HCT116 (cell line): ENCODE measurements at regions not wholly inside any gene's neighbourhood (a gene's known extent, or its start where the extent isn't known, plus 50 kb on each side); places are given as distances from the start of the nearest gene placed in this dataset.

ENCODE experiments used
- ATAC-seq: fragments of 200-7000 bp; cut with Tn5 transposase; 2 replicates; pipeline ENCODE4 v1.9.1; 2020; ENCODE audit warnings: mild to moderate bottlenecking, moderate library complexity
- BruUV-seq: library from RNA; stranded (reverse); fragments of 400-500 nt; replicated peaks from 2 replicates; lab custom pipeline; 2021; lab: Mats Ljungman, UMichigan
- CTCF ChIA-PET: fragments of 300-600 bp; sonication (Branson Sonifier 250); formaldehyde crosslinking; loops from one replicate; lab custom pipeline; 2021; ENCODE audit warnings: antibody characterized with exemption; lab: Charles Lee
- POLR2A ChIA-PET: fragments of 300-600, 350-600 bp; sonication (Branson Sonifier 250); formaldehyde crosslinking; loops from one replicate; lab custom pipeline; 2021; ENCODE audit warnings: antibody characterized with exemption; lab: Charles Lee
- RAD21 ChIA-PET, 2 experiments: fragments of 300-600 bp; sonication (Branson Sonifier 250); formaldehyde crosslinking; loops; one replicate each; lab custom pipeline; 2023; ENCODE audit warnings: low total read pairs in 2 of 2; ENCODE audit not compliant: uncharacterized antibody in 2 of 2, unreplicated experiment in 2 of 2, low non-redundant PET in 1 of 2; lab: Charles Lee
- DNase-seq: peaks from one replicate; pipeline ENCODE4 v3.0.0-alpha.2; 2010; ENCODE audit warnings: low read depth, low spot score
- H2AFZ ChIP-seq: fragments of 200-600 bp; shearing (Covaris generic), sonication (generic); 2 replicates; pipeline ENCODE4 v1.6.1; 2017; ENCODE audit warnings: low read depth, mixed run types, mixed read lengths, antibody characterized with exemption, low read length; ENCODE audit not compliant: poor library complexity, severe bottlenecking
- H3K27ac ChIP-seq: 2 replicates; pipeline ENCODE4 v1.5.1; 2012; ENCODE audit warnings: low read depth, low read length
- H3K27me3 ChIP-seq: fragments of 200-600 bp; sonication (generic); 2 replicates; pipeline ENCODE4 v1.6.1; 2016; ENCODE audit warnings: mixed run types, low read length, mixed read lengths; ENCODE audit not compliant: insufficient read depth
- H3K36me3 ChIP-seq, 2 experiments: fragments of 200-500 bp in 1 of 2; fragments of 200-600 bp in 1 of 2; sonication (Bioruptor generic) in 1 of 2; sonication (generic) in 1 of 2; 2 replicates each; pipeline versions ENCODE4 v1.5.1 to v1.6.1; 2014 to 2016; ENCODE audit warnings: low read length in 2 of 2, inconsistent platforms in 1 of 2, mixed read lengths in 1 of 2, mixed run types in 1 of 2; ENCODE audit not compliant: insufficient read depth in 2 of 2, control insufficient read depth in 1 of 2
- H3K4me1 ChIP-seq, 2 experiments: fragments of 200-600 bp in 1 of 2; sonication (generic) in 1 of 2; 2 replicates each; pipeline versions ENCODE4 v1.5.1 to v1.6.1; 2012 to 2017; ENCODE audit warnings: low read length in 2 of 2, inconsistent platforms in 1 of 2, mild to moderate bottlenecking in 1 of 2, mixed read lengths in 1 of 2, mixed run types in 1 of 2, moderate library complexity in 1 of 2; ENCODE audit not compliant: insufficient read depth in 2 of 2, control insufficient read depth in 1 of 2
- H3K4me2 ChIP-seq: fragments of 200-600 bp; sonication (generic); 2 replicates; pipeline ENCODE4 v1.6.1; 2017; ENCODE audit warnings: mixed run types, low read length, mixed read lengths
- H3K4me3 ChIP-seq, 2 experiments: fragments of 200-600 bp in 1 of 2; sonication (generic) in 1 of 2; replicated peaks in 1 of 2; 2 replicates each; pipeline ENCODE4 v1.5.1; 2011 to 2016; ENCODE audit warnings: low read length in 2 of 2, control low read depth in 1 of 2, low read depth in 1 of 2, mild to moderate bottlenecking in 1 of 2, mixed read lengths in 1 of 2, mixed run types in 1 of 2
- H3K79me2 ChIP-seq: fragments of 200-600 bp; sonication (generic); 2 replicates; pipeline ENCODE4 v1.6.1; 2017; ENCODE audit warnings: mild to moderate bottlenecking, mixed run types, low read length, moderate library complexity, mixed read lengths; ENCODE audit not compliant: insufficient read depth
- H3K9ac ChIP-seq: fragments of 200-600 bp; sonication (generic); 2 replicates; pipeline ENCODE4 v1.6.1; 2016; ENCODE audit warnings: low read length, mixed read lengths
- H3K9me2 ChIP-seq: fragments of 200-600 bp; sonication (generic), shearing (Covaris generic); 2 replicates; pipeline ENCODE4 v1.6.1; 2017; ENCODE audit warnings: mixed run types, mild to moderate bottlenecking, moderate library complexity; ENCODE audit not compliant: insufficient read depth
- H3K9me3 ChIP-seq, 2 experiments: fragments of 200-500 bp in 1 of 2; fragments of 200-600 bp in 1 of 2; sonication (Bioruptor generic) in 1 of 2; sonication (generic) in 1 of 2; 2 replicates each; pipeline ENCODE4 v1.6.1; 2014 to 2017; ENCODE audit warnings: low read length in 2 of 2, mixed read lengths in 2 of 2, inconsistent platforms in 1 of 2, low read depth in 1 of 2, mild to moderate bottlenecking in 1 of 2, mixed run types in 1 of 2, moderate library complexity in 1 of 2; ENCODE audit not compliant: control insufficient read depth in 1 of 2, insufficient read depth in 1 of 2
- H4K20me1 ChIP-seq: fragments of 200-600 bp; sonication (generic), shearing (Covaris generic); 2 replicates; pipeline ENCODE4 v1.6.1; 2017; ENCODE audit warnings: mixed run types, mild to moderate bottlenecking, moderate library complexity; ENCODE audit not compliant: insufficient read depth
- CBX3 ChIP-seq: IDR thresholded peaks from 2 replicates; pipeline ENCODE4 v1.6.1; 2012; ENCODE audit warnings: low read depth
- CEBPB ChIP-seq: IDR thresholded peaks from 2 replicates; pipeline ENCODE4 v1.6.1; 2012; ENCODE audit warnings: low read depth
- FOSL1 ChIP-seq: IDR thresholded peaks from 2 replicates; pipeline ENCODE4 v1.6.1; 2012; ENCODE audit warnings: low read depth
- ZFX ChIP-seq: fragments of 450-650 bp; IDR thresholded peaks from 2 replicates; pipeline ENCODE4 v1.6.1; 2017
- ZNF274 ChIP-seq: fragments of 200-500 bp; sonication (Bioruptor generic); IDR thresholded peaks from 2 replicates; pipeline ENCODE4 v1.6.1; 2014; ENCODE audit warnings: mild to moderate bottlenecking, low read depth, low read length, inconsistent platforms
- intact Hi-C: fragments of 100-400 bp; cut with micrococcal nuclease; formaldehyde crosslinking; loops from 2 replicates; pipeline ENCODE4 v1.10.0; 2022
- TF ChIP-seq, protein P1 (sequence below): IDR thresholded peaks from 2 replicates; pipeline ENCODE4 v1.6.1; 2011; ENCODE audit warnings: mild to moderate bottlenecking, low read length, moderate library complexity; ENCODE audit not compliant: insufficient replicate concordance; ENCODE audit errors: extremely low read depth
- TF ChIP-seq, protein P2 (sequence below): IDR thresholded peaks from 2 replicates; pipeline ENCODE4 v1.6.1; 2012

DNA sequence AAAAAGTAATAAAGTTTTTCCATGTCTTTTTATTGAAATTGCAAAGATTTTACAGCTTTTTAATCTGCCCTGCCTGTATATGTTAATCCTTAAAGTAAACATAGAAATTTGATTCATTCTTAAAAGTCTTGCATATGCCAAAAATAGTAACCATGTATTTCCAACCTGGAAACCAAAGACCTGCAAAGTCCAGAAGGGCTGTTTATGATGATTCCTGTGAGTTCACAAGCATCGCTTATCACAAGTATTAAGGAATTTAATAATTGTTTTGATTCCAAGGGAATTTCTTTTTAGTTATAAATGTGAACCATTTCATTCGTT is 199.1 kb downstream of the PTPRC start:
- Histone ChIP-seq H3K4me1 (no peaks in the 10 kb centered on the region), H3K79me2 (no peaks in the 10 kb centered on the region), H3K4me2 (no peak overlapping the region), H3K27me3 (no peaks in the 10 kb centered on the region), H3K9me2 (no peaks in the 10 kb centered on the region), H4K20me1 (no peaks in the 10 kb centered on the region), H3K9ac (no peak overlapping the region), H2AFZ (no peak overlapping the region), H3K36me3 (no peaks in the 10 kb centered on the region), H3K4me3 (no peak overlapping the region), H3K27ac (no peak overlapping the region), H3K9me3 (no peaks in the 10 kb centered on the region)
- ChIA-PET CTCF (no interaction called here), RAD21 (no interaction called here), POLR2A (no interaction called here)
- no TSS peak for BruUV-seq
- intact Hi-C loops = no loop called here
- no peak for ATAC-seq
- no peak for DNase-seq
- TF ChIP-seq ZNF274 (no peak), FOSL1 (no peak), CBX3 (no peak)
- TF ChIP-seq, protein P1, sequence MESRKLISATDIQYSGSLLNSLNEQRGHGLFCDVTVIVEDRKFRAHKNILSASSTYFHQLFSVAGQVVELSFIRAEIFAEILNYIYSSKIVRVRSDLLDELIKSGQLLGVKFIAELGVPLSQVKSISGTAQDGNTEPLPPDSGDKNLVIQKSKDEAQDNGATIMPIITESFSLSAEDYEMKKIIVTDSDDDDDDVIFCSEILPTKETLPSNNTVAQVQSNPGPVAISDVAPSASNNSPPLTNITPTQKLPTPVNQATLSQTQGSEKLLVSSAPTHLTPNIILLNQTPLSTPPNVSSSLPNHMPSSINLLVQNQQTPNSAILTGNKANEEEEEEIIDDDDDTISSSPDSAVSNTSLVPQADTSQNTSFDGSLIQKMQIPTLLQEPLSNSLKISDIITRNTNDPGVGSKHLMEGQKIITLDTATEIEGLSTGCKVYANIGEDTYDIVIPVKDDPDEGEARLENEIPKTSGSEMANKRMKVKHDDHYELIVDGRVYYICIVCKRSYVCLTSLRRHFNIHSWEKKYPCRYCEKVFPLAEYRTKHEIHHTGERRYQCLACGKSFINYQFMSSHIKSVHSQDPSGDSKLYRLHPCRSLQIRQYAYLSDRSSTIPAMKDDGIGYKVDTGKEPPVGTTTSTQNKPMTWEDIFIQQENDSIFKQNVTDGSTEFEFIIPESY = no peak
- TF ChIP-seq, protein P2, sequence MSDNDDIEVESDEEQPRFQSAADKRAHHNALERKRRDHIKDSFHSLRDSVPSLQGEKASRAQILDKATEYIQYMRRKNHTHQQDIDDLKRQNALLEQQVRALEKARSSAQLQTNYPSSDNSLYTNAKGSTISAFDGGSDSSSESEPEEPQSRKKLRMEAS = no peak

DNA sequence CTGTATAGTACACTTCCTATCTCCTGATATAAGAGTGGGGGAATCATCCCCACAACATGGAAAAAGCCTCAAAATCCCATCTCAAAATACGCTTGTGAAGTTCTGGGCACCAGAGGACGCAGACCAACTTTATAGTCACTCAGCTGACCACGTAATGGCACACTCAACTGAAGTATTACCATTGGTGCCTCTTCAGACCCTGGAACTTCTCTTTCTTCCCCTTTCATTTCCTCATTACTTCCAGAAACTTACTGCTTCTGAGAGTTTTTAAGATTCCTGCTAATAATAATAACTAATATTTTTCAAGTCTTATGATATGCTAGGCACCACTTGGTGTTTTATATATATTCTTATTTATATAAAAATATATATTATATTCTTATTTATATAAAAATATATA is 202.6 kb downstream of the PTPRC start:
- no peak overlapping the region for H3K9ac ChIP-seq
- intact Hi-C loops = no loop called here
- no peaks in the 10 kb centered on the region for H3K9me3 ChIP-seq
- no peaks in the 10 kb centered on the region for H3K4me1 ChIP-seq
- H3K27ac ChIP-seq = no peak overlapping the region
- no peak overlapping the region for H2AFZ ChIP-seq
- DNase-seq (no peak), ATAC-seq (no peak)
- TF ChIP-seq FOSL1 (no peak), ZFX (no peak), CEBPB (no peak)
- no peaks in the 10 kb centered on the region for H4K20me1 ChIP-seq
- H3K36me3 ChIP-seq = no peaks in the 10 kb centered on the region
- no peaks in the 10 kb centered on the region for H3K9me2 ChIP-seq
- H3K4me2 ChIP-seq = no peak overlapping the region
- H3K4me3 ChIP-seq = no peak overlapping the region
- H3K79me2 ChIP-seq = no peaks in the 10 kb centered on the region
- CTCF ChIA-PET = no interaction called here
- BruUV-seq = no TSS peak
- RAD21 ChIA-PET = no interaction called here
- H3K27me3 ChIP-seq = no peaks in the 10 kb centered on the region
- POLR2A ChIA-PET = no interaction called here
